IMR-90 (cell line): ENCODE measurements at regions not wholly inside any gene's neighbourhood (a gene's known extent, or its start where the extent isn't known, plus 50 kb on each side); places are given as distances from the start of the nearest gene placed in this dataset.

Experiments used
- ATAC-seq: fragments of 200-7000 bp; cut with Tn5 transposase; 2 replicates; pipeline ENCODE4 v1.9.1; 2020; ENCODE audit warnings: low read depth, mild to moderate bottlenecking, moderate library complexity
- BruUV-seq: library from RNA; stranded (reverse); fragments of 400-500 nt; replicated peaks from 2 replicates; lab custom pipeline; 2021; lab: Mats Ljungman, UMichigan
- CTCF ChIA-PET: fragments of 300-600 bp; formaldehyde crosslinking; extraction: SDS; loops from one replicate; lab custom pipeline; 2021; ENCODE audit warnings: antibody characterized with exemption; lab: Yijun Ruan, JAX
- POLR2A ChIA-PET: fragments of 300-600 bp; sonication (Branson Sonifier 250); formaldehyde crosslinking; loops from one replicate; lab custom pipeline; 2022; ENCODE audit warnings: antibody characterized with exemption; ENCODE audit not compliant: unreplicated experiment; lab: Charles Lee
- DNase-seq: peaks from one replicate; pipeline ENCODE4 v3.0.0; 2013
- H2AFZ ChIP-seq: replicated peaks from 2 replicates; pipeline ENCODE3; 2013; ENCODE audit warnings: low read length, mild to moderate bottlenecking; ENCODE audit not compliant: poor library complexity
- H2AK5ac ChIP-seq: 2 replicates; pipeline ENCODE4 v1.6.1; 2013; ENCODE audit warnings: low read depth, low read length, inconsistent platforms
- H2AK9ac ChIP-seq: replicated peaks from 2 replicates; pipeline ENCODE3; 2013; ENCODE audit warnings: mild to moderate bottlenecking, low read depth, low read length, moderate library complexity; ENCODE audit not compliant: poor library complexity
- H2BK120ac ChIP-seq: 2 replicates; pipeline ENCODE4 v1.6.1; 2013; ENCODE audit warnings: low read depth, low read length, inconsistent platforms
- H2BK15ac ChIP-seq: 3 replicates; pipeline ENCODE4 v1.6.1; 2013; ENCODE audit warnings: low read depth, low read length, inconsistent platforms
- H2BK20ac ChIP-seq: 2 replicates; pipeline ENCODE4 v1.6.1; 2013; ENCODE audit warnings: low read depth, mild to moderate bottlenecking, inconsistent platforms, low read length, moderate library complexity
- H2BK5ac ChIP-seq: 2 replicates; pipeline ENCODE4 v1.6.1; 2013; ENCODE audit warnings: mild to moderate bottlenecking, low read depth, low read length, inconsistent platforms; ENCODE audit not compliant: poor library complexity, severe bottlenecking
- H3K14ac ChIP-seq: replicated peaks from 2 replicates; pipeline ENCODE4 v1.6.1; 2013; ENCODE audit warnings: low read depth, low read length, inconsistent platforms
- H3K18ac ChIP-seq: 2 replicates; pipeline ENCODE4 v1.6.1; 2013; ENCODE audit warnings: low read depth, low read length, control low read depth
- H3K23ac ChIP-seq: 2 replicates; pipeline ENCODE4 v1.6.1; 2013; ENCODE audit warnings: low read depth, low read length, inconsistent platforms
- H3K27ac ChIP-seq: 2 replicates; pipeline ENCODE4 v1.5.1; 2013; ENCODE audit warnings: mild to moderate bottlenecking, control low read depth, low read length; ENCODE audit not compliant: insufficient read depth
- H3K27me3 ChIP-seq: 2 replicates; pipeline ENCODE4 v1.6.1; 2013; ENCODE audit warnings: low read length; ENCODE audit not compliant: control insufficient read depth, insufficient read depth
- H3K36me3 ChIP-seq: 2 replicates; pipeline ENCODE4 v1.6.1; 2013; ENCODE audit warnings: low read length, mixed read lengths; ENCODE audit not compliant: control insufficient read depth, insufficient read depth
- H3K4ac ChIP-seq: 2 replicates; pipeline ENCODE4 v1.6.1; 2013; ENCODE audit warnings: low read depth, low read length, inconsistent platforms
- H3K4me1 ChIP-seq: 2 replicates; pipeline ENCODE4 v1.6.1; 2013; ENCODE audit warnings: low read length, mixed read lengths; ENCODE audit not compliant: control insufficient read depth, insufficient read depth
- H3K4me2 ChIP-seq: 2 replicates; pipeline ENCODE4 v1.6.1; 2013; ENCODE audit warnings: low read depth, mild to moderate bottlenecking, control low read depth, low read length, moderate library complexity
- H3K4me3 ChIP-seq: 2 replicates; pipeline ENCODE4 v1.5.1; 2013; ENCODE audit warnings: low read depth, mild to moderate bottlenecking, control low read depth, low read length, moderate library complexity; ENCODE audit not compliant: insufficient read depth
- H3K56ac ChIP-seq: 2 replicates; pipeline ENCODE4 v1.6.1; 2013; ENCODE audit warnings: low read length, inconsistent platforms; ENCODE audit not compliant: insufficient read depth; ENCODE audit errors: extremely low read depth
- H3K79me1 ChIP-seq, 2 experiments: 2 replicates each; pipeline ENCODE4 v1.6.1; 2013; ENCODE audit warnings: low read length in 2 of 2, inconsistent platforms in 1 of 2, low read depth in 1 of 2
- H3K9ac ChIP-seq: 2 replicates; pipeline ENCODE4 v1.6.1; 2013; ENCODE audit warnings: low read depth, low read length, control low read depth
- H3K9me1 ChIP-seq: 2 replicates; pipeline ENCODE4 v1.6.1; 2013; ENCODE audit warnings: low read length, inconsistent platforms; ENCODE audit not compliant: insufficient read depth
- H3K9me3 ChIP-seq: 2 replicates; pipeline ENCODE4 v1.6.1; 2013; ENCODE audit warnings: low read length; ENCODE audit not compliant: control insufficient read depth, insufficient read depth
- H4K20me1 ChIP-seq: 2 replicates; pipeline ENCODE4 v1.6.1; 2013; ENCODE audit warnings: low read length, inconsistent platforms; ENCODE audit not compliant: insufficient read depth
- H4K5ac ChIP-seq: 2 replicates; pipeline ENCODE4 v1.6.1; 2013; ENCODE audit warnings: mild to moderate bottlenecking, low read depth, low read length, control low read depth
- H4K8ac ChIP-seq, 2 experiments: 2 replicates each; pipeline ENCODE4 v1.6.1; 2013; ENCODE audit warnings: low read depth in 2 of 2, low read length in 2 of 2, control low read depth in 1 of 2, inconsistent platforms in 1 of 2
- H4K91ac ChIP-seq: 2 replicates; pipeline ENCODE4 v1.6.1; 2013; ENCODE audit warnings: low read depth, low read length, inconsistent platforms; ENCODE audit not compliant: insufficient read depth
- BHLHE40 ChIP-seq: fragments of 150-350 bp; IDR thresholded peaks from 2 replicates; pipeline ENCODE4 v1.6.1; 2016; ENCODE audit warnings: mild to moderate bottlenecking, low read depth, low read length
- CEBPB ChIP-seq: IDR thresholded peaks from 2 replicates; pipeline ENCODE4 v1.6.1; 2012; ENCODE audit warnings: low read depth, low read length, improper control_type of control experiment
- CHD1 ChIP-seq: IDR thresholded peaks from 2 replicates; pipeline ENCODE4 v1.6.1; 2012; ENCODE audit warnings: low read depth, low read length, improper control_type of control experiment
- MAFK ChIP-seq: IDR thresholded peaks from 2 replicates; pipeline ENCODE4 v1.6.1; 2012; ENCODE audit warnings: low read depth, low read length, improper control_type of control experiment
- MAZ ChIP-seq: IDR thresholded peaks from 2 replicates; pipeline ENCODE4 v1.6.1; 2012; ENCODE audit warnings: low read depth, mild to moderate bottlenecking, low read length, improper control_type of control experiment, moderate library complexity, borderline replicate concordance
- WGBS, 2 experiments: methylation state at CpG; one replicate each; pipeline versions ENCODE4 v1.1.5 to v1.1.7; 2013; ENCODE audit warnings: missing lambda C conversion rate in 2 of 2; ENCODE audit not compliant: insufficient read length in 1 of 2; ENCODE audit errors: extremely low coverage in 2 of 2; 5-methylcytosine and 5-hydroxymethylcytosine counted together
- dilution Hi-C: fragments of 300-500 bp; cut with HindIII; formaldehyde crosslinking; loops from one replicate; pipeline ENCODE4 v1.14.3; 2018; ENCODE audit warnings: low sequenced_read_pairs; ENCODE audit not compliant: unreplicated experiment
- in situ Hi-C: fragments of 300-500 bp; cut with MboI; formaldehyde crosslinking; loops from 3 replicates; pipeline ENCODE4 v1.14.3; 2019; ENCODE audit warnings: low sequenced_read_pairs, inconsistent platforms, mixed read lengths
- intact Hi-C: fragments of 100-400 bp; cut with micrococcal nuclease; formaldehyde crosslinking; loops from 2 replicates; pipeline ENCODE4 v1.10.0; 2022
- TF ChIP-seq, protein P1 (sequence below): fragments of 150-350 bp; IDR thresholded peaks from 2 replicates; pipeline ENCODE4 v1.6.1; 2017; ENCODE audit warnings: mild to moderate bottlenecking, antibody characterized with exemption, low read length, low read depth
- TF ChIP-seq, protein P2 (sequence below): conservative IDR thresholded peaks from 2 replicates; pipeline ENCODE4 v1.5.1; 2012; ENCODE audit warnings: mild to moderate bottlenecking, low read depth, low read length, improper control_type of control experiment

DNA sequence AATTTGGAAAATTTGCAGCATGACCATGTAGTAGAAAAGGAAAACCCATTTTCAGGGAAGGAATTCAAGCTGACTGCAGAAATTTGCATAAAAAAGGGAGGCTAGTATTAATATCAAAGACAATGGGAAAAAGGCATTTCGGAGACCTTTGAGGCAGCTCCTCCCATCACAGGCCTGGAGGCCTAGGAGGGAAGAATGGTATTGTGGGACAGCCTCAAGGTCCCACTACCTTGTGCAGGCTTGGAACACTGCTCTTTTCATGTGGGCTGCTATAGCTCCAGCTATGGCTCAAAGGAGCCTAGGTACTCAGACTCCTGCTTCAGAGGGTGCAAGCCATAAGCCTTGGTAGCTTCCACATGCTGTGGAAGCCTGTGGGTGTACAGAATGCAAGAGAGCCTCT, 139.3 kb downstream of the C1orf94 start:
- in situ Hi-C loops (no loop called here), dilution Hi-C loops (no loop called here), intact Hi-C loops (no loop called here)
- Histone ChIP-seq H3K4me3 (no peak overlapping the region), H3K36me3 (no peaks in the 10 kb centered on the region), H3K79me1 (no peaks in the 10 kb centered on the region), H3K18ac (no peak overlapping the region), H3K4me2 (no peak overlapping the region), H2BK20ac (no peak overlapping the region), H2BK15ac (no peak overlapping the region), H4K8ac (no peak overlapping the region), H3K14ac (no peak overlapping the region), H3K4me1 (no peaks in the 10 kb centered on the region), H2AK9ac (no peak overlapping the region), H3K27ac (no peak overlapping the region), H3K56ac (no peak overlapping the region), H3K9me3 (peaks cover 11% of the 10 kb centered on the region), H3K4ac (no peak overlapping the region), H3K9me1 (no peaks in the 10 kb centered on the region), H4K5ac (no peak overlapping the region), H3K23ac (no peak overlapping the region), H2BK5ac (no peak overlapping the region), H4K91ac (no peak overlapping the region), H2AFZ (no peak overlapping the region), H2AK5ac (no peak overlapping the region), H4K20me1 (no peaks in the 10 kb centered on the region), H2BK120ac (no peak overlapping the region), H3K9ac (no peak overlapping the region), H3K27me3 (no peaks in the 10 kb centered on the region)
- DNase-seq (no peak), ATAC-seq (no peak)
- POLR2A ChIA-PET: no interaction called here
- CTCF ChIA-PET: no interaction called here
- no CpG with 5 or more reads among the region's 1 CpG for WGBS, 2 experiments
- no TSS peak for BruUV-seq
- TF ChIP-seq BHLHE40: no peak
- TF ChIP-seq MAFK: no peak
- TF ChIP-seq, protein P1, sequence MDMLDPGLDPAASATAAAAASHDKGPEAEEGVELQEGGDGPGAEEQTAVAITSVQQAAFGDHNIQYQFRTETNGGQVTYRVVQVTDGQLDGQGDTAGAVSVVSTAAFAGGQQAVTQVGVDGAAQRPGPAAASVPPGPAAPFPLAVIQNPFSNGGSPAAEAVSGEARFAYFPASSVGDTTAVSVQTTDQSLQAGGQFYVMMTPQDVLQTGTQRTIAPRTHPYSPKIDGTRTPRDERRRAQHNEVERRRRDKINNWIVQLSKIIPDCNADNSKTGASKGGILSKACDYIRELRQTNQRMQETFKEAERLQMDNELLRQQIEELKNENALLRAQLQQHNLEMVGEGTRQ: no peak
- TF ChIP-seq MAZ: no peak
- TF ChIP-seq CEBPB: no peak
- TF ChIP-seq CHD1: no peak
- TF ChIP-seq, protein P2, sequence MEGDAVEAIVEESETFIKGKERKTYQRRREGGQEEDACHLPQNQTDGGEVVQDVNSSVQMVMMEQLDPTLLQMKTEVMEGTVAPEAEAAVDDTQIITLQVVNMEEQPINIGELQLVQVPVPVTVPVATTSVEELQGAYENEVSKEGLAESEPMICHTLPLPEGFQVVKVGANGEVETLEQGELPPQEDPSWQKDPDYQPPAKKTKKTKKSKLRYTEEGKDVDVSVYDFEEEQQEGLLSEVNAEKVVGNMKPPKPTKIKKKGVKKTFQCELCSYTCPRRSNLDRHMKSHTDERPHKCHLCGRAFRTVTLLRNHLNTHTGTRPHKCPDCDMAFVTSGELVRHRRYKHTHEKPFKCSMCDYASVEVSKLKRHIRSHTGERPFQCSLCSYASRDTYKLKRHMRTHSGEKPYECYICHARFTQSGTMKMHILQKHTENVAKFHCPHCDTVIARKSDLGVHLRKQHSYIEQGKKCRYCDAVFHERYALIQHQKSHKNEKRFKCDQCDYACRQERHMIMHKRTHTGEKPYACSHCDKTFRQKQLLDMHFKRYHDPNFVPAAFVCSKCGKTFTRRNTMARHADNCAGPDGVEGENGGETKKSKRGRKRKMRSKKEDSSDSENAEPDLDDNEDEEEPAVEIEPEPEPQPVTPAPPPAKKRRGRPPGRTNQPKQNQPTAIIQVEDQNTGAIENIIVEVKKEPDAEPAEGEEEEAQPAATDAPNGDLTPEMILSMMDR: no peak
